Islet of Langerhans (tissue), 1 donor: ENCODE measurements at regions not wholly inside any gene's neighbourhood (a gene's known extent, or its start where the extent isn't known, plus 50 kb on each side); places are given as distances from the start of the nearest gene placed in this dataset.

Experiments
- FAIRE-seq: peaks from one replicate; lab custom pipeline; 2011; peaks lifted over from hg19 to GRCh38; lab: Jason Lieb, UNC

DNA sequence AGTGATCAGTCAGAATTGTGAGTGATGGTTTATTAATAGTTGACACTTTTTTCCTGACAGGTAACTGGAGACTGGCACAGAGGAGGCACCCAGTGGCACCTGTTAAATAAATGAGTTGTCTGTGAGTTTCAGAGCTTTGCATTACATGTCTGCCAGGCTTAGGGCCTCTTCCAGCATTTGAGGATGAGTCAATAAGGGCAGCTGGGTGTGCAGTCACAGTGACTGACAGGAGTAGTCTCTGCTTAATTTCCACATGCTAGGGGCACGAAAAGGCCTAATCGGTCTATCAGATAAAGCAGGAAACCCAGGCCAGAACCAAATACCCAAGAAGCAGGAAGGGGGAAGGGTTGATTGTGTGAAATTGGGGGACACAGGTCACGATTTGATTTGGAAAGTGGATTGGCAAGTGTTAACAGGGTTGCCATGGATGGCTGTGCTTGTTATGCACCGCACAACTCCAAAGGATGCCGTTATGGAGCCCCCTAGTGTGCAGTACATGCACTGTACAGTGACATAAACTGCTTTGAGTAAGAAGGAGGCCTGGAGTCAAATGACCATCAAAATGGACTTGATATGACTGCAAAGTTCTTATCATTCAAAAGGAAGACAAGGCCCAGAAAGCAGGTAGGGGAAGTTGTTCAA, 111.9 kb upstream of the GGTLC1 start:
- no peak for FAIRE-seq

DNA sequence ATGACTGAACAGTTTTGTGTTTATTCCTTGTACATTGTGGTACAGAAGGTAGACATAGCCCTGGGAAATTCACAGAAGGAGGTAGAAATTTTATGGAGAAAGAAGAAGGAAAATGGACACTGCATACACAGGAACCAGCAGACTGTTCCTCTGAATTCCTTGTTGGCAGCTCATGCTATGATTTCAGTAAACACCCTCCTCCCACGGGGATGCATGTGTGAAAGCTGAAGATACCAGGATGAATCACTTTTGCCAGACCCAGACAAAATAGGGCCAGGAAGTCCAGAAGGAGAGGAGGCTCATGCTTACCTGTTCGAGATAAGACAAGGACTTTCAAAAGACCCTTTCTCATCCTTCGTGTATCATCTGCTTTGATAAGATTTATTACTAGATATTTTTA, 110.3 kb upstream of the GGTLC1 start:
- FAIRE-seq, result no peak

DNA sequence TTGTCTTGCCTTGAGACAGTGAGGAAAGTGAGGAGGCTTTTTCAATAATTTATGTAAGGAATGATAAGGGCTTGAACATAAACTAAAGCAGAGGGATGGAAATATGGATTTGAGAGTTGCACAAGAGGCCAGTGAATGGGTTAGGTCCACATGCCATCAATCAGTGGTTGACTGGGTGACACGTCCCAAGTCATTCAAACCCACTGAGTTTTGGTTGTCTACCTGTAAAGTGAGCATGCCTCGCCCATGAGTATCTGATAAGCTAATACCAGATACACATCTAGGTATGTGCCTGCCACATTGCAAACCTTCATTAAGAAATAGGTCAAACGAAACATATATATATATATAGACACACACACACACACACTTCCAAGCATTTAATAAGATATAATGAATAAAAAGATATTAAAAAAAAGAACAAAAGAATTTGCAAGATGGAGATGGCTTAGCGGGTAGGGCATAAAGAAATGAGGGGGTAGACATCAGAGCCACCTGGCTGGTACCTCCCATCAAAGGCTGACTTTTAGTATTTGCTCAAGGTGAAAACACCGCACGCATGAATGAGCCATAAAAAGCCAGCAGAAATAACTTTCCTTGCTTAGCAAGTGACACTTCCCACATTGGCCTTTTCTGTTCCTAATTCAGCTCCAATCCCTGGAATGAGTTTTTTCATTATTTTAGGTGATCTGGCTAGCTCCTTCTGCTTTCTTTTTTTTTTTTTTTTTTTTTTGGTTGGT, 109.1 kb upstream of the GGTLC1 start:
- FAIRE-seq, result no peak

DNA sequence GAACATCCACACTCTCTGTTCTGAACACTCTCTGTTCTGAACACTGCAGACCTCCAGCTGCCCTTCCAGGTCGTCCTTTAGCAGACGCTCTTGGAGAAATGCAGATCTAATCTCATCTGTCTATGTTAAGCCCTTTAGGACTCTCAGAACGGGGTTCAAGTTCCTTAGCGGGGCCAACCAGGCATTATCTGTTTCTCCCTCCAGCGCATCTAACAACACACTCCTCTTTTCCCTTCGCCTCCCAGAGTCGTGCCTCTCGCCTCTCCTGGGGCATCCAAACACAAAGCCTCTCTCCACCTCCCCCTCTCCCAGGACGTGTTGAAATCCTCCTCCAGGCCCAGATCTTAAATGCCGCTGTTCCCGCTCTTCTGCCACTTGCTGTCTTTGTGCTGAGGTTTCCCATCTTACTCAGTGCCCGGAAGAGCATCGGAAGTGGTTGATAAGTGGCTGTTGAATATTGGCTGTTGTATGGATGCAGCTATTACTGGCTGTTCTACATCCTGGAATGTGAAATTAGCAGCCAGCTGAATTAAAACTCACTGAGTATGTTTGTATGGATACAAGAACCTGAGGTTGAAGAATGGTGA, 108.4 kb upstream of the GGTLC1 start:
- FAIRE-seq, result no peak

DNA sequence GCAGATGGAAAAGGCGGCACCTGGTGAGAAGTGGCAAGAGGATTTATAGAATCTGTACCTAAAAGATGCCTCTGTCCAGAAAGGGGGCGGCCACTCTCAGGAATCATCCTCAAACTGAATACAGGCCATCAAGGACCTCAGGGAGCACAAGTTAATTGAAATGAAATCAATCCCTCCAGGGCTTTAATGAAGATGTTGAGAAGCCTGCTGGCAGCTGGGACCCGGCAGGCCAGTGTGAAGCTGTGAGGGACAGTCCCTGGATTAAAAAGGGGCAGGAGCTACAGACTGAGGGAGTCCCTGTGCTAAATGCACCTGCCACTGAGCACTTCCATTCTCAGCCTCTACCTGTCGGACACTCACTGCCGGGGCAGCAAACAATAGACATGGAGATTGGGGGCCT, 107.7 kb upstream of the GGTLC1 start:
- FAIRE-seq, result no peak

DNA sequence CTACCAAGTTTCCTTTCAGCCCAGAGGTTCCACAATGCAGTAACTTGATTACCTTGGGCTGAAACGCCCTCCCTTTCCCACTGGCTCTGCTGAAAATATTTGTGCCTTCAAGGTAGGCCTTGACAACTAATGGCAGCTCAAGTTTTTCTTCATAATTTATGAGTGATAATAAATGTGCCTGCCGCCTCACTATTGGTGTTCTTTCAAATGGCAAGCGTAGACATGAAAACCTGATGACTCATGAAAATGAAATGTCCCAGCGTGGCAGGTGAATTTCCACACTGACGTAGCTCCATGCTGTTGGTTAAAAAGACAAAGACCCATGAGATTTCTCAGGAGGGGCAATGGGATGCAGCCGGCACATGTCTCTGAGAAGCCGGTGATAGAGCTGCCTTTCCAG, 107.2 kb upstream of the GGTLC1 start:
- FAIRE-seq, result no peak

DNA sequence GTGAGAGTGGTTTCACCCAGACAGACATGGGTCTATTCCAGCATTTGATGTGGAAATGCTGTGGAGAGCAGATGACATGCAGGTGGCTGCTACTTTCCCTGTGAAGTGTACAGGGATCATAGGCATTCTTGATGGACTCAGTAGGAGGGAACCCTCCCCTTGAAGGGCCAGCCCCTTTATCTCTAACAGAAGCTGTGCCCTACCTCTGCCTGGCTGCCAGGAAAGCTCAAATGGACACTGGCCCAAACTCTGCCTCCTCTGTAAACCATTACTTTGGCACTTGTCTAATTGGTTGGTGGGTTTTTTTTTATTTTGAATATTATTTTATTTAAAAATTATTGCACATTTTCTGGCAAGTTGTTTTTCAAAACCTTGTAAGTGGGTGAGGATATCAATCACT, 106.7 kb upstream of the GGTLC1 start:
- no peak for FAIRE-seq

DNA sequence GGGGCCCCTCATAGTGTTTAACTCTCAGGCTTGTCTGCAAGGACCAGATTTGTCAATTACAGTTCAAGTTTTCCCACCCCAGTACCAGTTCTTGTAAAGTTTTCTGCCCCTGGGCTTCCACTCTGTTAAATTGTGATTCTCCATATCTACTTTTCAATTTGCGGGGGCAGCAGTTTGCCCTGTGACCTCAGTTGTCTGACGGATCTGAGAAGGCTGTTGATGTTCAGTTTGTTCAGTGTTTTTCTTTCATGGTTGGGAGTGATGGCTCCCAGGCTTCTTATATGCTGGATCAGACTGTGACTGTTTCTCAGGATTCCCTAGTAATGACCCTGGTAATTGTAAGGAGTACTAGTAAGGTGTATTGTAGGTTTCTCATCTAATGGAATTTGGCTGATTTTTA, 101.0 kb upstream of the GGTLC1 start:
- no peak for FAIRE-seq

DNA sequence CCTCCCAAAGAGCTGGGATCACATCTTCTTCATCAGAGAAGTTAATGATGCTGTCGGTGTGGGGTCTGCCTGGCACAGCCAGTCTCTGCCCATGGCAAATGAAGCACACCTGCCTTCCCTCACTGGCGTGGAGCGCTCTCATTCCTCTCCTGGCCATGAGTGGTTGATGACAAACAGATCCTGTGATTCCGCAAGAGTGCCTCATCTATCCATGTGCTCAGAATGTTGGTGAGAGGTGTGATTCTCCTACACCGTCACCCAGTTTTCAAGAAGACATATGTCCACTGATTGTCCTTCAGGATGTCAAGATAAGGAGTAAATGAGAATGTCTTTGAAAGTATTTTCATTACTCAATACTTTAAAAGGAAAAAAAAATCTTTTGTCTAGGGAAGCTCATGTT, 97.5 kb upstream of the GGTLC1 start:
- no peak for FAIRE-seq

DNA sequence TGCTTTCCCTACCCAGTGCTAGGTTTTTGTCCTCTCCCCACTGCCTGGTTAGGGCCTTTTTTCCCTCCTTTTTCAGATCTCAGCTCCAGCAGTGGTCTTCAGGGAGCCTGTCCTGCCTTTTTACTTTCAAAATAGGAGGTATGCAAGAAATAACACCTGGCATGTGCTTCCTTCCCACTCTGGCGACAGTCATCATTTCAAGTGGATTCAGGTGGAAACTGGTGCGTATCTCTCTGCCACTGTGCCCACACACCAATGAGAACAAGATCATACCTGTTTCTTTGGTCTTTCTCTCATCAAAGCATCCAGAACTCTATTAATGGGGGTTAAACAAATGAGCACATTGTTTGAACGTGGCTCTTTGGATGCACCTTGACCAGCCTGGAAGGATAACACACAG, 95.7 kb upstream of the GGTLC1 start:
- FAIRE-seq, result no peak

DNA sequence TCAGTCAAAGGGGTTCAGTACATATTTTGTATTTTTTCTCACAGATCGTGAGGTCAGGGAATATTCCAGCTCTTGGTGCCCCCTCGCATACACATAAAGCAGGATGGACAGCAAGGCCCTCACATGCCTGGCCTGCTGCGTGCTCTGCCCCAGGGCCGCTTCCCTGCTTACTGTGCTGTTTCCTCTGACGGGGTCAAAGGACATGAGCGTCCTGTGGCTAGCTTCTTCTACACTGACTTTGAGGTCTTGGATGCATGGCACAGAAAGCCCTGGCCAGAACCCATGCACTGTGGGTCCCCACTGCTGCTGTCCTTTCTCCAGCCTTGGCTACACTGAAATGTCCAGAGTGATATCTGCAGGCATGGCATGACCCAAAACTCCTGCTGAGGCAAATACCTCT, 92.5 kb upstream of the GGTLC1 start:
- FAIRE-seq, result no peak

DNA sequence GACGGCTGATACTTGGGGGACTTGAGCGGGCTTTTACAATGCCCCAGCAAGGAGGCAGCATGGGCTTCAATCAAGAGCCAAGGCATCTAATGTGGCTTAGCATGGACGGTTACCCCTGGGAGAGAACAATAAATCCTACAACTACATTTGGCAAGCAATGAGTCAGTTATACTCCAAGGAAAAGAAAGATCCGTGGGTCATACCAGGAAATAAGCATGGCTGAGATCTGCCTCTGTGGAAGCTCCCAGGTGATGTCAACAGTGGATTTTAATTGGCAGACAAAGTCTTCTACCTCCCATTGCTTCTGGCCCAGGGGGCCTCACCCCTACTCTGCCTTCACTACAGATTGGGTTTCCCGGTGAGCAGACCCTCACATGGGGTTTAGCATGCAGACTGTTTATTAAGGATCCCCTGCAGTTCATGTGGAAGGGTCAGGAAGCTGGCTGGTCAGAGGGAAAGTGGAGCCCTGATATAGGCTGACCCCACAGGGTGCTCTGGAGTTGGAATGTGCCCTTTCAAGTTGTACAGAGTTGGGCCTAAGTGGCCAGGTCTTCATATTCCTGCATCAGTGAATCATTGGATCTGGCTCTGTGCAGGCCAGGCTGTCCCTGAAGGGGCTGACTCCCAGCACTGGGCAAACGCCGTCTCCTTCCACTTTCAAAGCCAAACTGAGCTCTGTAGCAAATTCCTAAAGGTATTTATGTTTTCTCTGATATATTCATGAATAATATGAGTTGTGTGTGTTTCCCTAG, 91.3 kb upstream of the GGTLC1 start:
- FAIRE-seq, result no peak

DNA sequence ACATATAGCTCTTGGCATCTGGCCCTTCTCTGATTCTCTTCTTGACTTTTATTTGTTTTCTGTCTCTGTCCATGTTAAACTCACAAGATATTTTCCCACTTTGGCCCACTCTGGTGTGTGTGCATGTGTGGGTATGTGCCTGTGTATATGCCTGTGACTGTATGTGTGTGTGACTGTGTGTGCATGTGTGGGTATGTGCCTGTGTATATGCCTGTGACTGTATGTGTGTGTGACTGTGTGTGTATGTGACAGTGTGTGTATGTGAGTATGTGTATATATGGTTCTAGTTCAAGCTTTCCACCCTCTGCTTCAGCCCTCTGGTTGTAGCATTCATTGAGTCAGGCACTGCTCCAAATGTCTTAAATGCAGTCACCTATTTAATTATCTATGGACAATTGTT, 88.6 kb upstream of the GGTLC1 start:
- FAIRE-seq, result no peak

DNA sequence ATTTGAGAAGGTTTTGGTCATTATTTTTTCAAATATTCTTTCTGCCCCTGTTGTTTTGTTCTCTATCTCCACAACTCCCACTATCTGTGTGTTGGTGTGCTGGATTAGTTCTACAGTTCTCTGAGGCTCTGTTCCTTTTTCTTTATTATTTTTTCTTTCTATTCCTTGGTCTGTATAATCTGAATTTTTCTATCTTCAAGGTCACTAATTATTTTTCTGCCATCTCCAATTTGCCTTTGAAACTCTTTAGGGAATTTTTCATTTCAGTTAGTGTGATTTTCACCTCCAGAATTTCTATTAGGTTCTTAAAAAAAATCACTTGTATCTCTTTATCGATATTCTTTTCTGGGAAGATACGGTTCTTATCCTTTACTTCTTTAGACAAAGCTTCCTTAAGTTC, 82.1 kb upstream of the GGTLC1 start:
- no peak for FAIRE-seq

DNA sequence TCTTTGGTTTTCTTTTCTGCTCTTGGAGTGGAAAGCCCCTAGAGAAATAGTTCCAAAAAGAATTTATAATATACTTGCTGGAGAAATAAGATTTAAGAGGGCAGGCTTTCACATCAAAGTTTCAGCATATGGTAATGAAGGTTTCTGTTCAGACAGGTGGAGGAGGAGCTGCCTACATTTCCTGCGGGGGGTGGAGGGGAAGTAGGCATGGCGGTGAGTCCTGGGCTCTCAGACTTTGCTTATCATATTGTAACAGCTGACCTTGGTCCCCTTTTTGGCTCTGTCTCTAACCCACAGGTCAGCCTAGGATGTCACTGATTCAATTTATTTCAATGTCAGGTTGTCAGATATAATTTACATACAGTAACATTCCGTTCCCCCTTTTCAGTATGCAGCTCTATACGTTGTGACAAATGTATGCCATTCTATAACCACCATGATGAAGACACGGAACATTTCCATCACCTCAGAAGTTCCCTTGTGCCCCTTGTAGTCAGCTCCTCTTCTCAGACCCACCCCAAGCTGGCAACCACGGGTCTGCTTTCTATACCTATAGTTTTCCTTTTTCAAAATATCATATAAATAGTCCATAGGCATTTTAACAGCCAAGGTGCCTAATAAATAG, 77.6 kb upstream of the GGTLC1 start:
- no peak for FAIRE-seq

DNA sequence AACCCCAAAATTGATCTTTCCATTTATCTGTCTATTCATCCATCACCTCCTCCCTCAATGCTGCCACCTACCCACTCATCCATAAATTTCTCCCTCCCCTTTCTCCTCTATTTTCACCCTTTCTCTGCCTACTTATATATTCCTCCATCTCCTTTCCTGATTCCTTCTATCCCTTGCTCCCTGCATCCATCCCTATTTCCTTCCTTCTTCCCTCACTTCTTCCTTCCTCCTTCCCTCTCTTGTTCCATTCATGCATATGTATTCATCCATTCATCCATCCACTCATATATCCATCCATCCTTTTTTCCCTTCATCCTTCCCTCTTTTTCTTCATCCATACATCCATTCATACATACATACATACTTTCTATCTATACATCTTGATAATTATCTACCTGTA, 76.3 kb upstream of the GGTLC1 start:
- no peak for FAIRE-seq

DNA sequence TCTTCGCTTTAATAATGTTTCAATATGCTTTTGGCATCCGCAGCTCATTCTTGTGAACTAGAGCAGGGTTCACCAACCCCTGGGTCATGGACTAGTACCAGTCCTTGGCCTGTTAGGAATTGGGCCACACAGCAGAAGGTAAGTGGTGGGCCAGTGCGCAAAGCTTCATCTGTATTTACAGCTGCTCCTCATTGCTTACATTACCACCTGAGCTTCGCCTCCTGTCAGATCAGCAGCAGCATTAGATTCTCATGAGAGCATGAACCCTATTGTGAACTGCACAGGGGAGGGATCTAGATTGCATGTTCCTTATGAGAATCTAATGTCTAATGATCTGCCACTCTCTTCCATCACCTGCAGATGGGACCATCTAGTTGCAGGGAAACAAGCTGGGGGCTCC, 75.5 kb upstream of the GGTLC1 start:
- no peak for FAIRE-seq

DNA sequence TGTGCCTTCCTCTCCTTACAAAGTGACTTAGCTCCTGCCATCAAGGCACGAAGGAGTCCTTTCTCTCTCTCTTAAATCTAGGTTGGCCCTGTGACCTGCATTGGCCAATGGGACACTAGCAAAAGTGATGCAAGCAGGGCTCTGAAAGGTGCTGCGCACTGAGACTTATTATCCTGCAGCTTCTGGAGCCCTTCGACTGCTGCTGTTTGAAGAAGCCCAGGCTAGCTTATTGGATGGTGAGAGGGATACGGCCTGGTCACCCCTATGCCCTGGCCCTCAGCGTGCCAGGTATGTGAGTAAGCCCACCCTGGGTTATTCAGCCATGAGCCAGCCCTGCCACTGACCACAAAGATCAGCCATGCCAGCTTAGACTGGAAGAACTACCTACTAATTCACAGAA, 74.5 kb upstream of the GGTLC1 start:
- FAIRE-seq, result no peak

DNA sequence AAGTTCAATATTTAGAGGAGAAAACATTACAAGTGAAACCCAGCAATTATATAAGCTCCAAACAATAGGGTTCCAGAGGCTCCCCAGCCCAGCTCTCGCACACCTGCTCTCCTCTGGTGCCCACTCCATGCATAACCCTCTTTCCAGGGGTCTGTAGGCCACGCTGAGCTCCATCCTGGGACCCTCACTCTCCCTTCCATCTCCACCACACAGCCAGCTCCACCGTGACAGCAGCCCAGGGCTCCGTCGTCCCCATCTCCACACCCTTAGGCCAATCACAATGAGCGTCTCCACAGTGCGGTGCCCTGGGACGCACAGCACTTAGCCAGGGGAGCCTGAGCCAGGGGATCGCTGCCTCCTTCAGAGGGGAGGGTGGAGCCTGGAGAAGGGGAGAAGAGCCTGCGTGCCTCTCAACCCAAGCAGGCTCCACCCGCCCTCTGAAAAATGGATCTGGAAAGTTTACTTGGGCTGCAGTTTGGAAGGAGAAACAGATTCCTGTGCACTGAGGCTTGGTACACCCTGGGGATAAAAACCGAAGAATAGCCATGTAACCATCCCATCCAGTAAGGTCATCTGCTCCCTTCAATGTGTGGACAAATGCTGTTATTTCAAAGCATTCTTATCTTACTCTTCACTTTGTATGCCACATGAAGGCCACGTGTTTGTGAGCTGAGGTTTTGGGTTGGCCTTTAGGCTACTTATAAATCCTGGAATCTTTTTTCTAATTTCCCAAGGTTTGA, 72.4 kb upstream of the GGTLC1 start:
- no peak for FAIRE-seq

DNA sequence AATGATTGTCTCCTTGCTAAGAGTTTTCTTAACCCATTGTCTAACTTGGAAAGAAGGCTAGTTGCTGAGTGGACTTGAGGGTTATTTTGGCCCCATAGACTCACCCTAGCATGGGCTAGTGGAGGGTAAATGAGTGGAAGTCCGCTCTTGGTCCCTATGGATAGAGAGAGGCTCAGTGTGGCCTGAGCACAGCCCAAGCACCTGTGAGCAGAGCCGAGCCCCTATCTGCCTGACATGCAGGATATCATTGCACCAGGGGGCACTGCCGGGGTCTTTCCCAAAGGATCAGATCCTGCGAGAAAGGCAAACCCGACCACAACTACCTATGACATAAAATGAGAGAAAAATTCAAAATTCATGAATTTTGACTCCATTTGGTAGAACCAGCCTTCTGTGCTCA, 70.6 kb upstream of the GGTLC1 start:
- no peak for FAIRE-seq

DNA sequence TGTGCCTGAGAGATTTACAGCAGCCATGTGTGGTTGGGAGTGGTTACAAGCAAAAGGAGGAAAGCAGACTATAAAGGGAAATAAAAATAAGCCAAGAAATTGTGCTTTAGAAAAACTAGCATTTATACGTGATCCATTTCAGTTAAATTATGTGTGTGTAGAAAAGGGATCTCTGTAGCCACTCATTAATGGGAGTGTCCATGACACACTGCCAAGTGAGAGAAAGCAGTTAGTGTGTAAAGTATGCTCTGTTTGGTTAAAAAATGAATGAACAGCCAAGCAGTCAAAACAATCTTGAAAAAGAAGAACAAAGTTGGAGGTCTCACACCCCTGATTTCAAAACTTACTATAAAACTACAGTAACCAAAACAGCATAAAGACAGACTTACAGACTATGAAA, 67.9 kb upstream of the GGTLC1 start:
- no peak for FAIRE-seq

DNA sequence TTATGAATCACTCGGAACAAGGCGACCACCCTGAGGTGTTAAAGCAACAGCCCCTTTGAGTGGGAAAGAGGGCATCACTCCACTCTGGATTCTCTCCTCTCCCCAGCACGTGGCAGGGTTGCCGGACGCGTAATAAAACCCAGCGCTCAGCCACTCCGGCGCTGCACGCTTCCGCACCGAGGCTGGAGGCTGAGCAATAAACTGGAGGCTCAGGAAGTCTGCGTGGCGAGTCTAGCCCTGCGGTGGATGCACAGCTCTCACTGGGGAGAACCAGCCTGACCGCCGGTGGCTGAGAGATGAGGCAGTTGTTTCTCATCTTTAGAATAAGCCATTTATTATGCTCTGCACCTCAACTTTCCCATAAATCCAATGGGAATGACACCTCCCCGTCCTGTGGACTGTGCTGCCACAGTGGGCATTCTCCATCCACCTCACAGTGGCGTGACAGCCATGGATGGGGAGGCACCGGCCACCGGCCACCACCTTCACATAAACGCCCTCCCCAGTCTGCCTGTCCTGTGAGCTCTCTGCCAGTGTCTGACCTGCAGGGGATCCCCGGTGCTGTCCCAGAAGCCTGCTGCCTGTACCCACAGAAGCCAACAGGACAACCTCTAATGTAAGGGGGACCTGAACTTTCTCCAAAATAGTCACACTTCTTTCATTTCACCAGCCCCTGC, 64.2 kb upstream of the GGTLC1 start:
- no peak for FAIRE-seq
